CD14-positive monocyte (primary cell): ENCODE measurements at regions not wholly inside any gene's neighbourhood (a gene's known extent, or its start where the extent isn't known, plus 50 kb on each side); places are given as distances from the start of the nearest gene placed in this dataset.

Experiments
- DNase-seq, 3 donors: peaks; one replicate each; pipeline ENCODE4 v3.0.0-alpha.2; 2011 to 2022
- H2AFZ ChIP-seq: 2 replicates; pipeline ENCODE4 v1.6.0; 2012; ENCODE audit warnings: mild to moderate bottlenecking, low read depth, low read length, inconsistent platforms; ENCODE audit not compliant: insufficient read depth, poor library complexity, severe bottlenecking
- H3K27ac ChIP-seq, 2 donors: 1 replicate in 1 of 2; 2 replicates in 1 of 2; pipeline ENCODE4 v1.5.1; 2012 to 2013; ENCODE audit warnings: low read length in 2 of 2, control low read depth in 1 of 2, inconsistent platforms in 1 of 2, low read depth in 1 of 2, mild to moderate bottlenecking in 1 of 2
- H3K27me3 ChIP-seq, 2 donors: one replicate each; pipeline versions ENCODE4 v1.6.0 to v1.6.1; 2011 to 2013; ENCODE audit warnings: low read length in 2 of 2; ENCODE audit not compliant: control insufficient read depth in 2 of 2, insufficient read depth in 2 of 2
- H3K36me3 ChIP-seq, 2 donors: replicated peaks in 1 of 2; 1 replicate in 1 of 2; 2 replicates in 1 of 2; pipeline versions ENCODE4 v1.5.1 to v1.6.1; 2012 to 2013; ENCODE audit warnings: low read length in 2 of 2, control low read depth in 1 of 2, inconsistent platforms in 1 of 2, mild to moderate bottlenecking in 1 of 2; ENCODE audit not compliant: insufficient read depth in 2 of 2, control insufficient read depth in 1 of 2
- H3K4me1 ChIP-seq, 2 donors: 1 replicate in 1 of 2; 2 replicates in 1 of 2; pipeline versions ENCODE4 v1.5.1 to v1.6.1; 2012 to 2013; ENCODE audit warnings: low read length in 2 of 2, control low read depth in 1 of 2, inconsistent platforms in 1 of 2, mild to moderate bottlenecking in 1 of 2, moderate library complexity in 1 of 2; ENCODE audit not compliant: insufficient read depth in 2 of 2, control insufficient read depth in 1 of 2
- H3K4me2 ChIP-seq: replicated peaks from 2 replicates; pipeline ENCODE3; 2012; ENCODE audit warnings: low read length, moderate library complexity, mild to moderate bottlenecking; ENCODE audit not compliant: poor library complexity, severe bottlenecking; ENCODE audit errors: extremely low read depth
- H3K4me3 ChIP-seq, 3 experiments: fragments of 200-600 bp in 1 of 3; sonication (generic) in 1 of 3; replicated peaks in 1 of 3; 1 replicate in 2 of 3; 2 replicates in 1 of 3; pipeline ENCODE4 v1.5.1; 2011 to 2013; ENCODE audit warnings: low read length in 3 of 3, mild to moderate bottlenecking in 3 of 3, control low read depth in 2 of 3, low read depth in 2 of 3, inconsistent platforms in 1 of 3, moderate library complexity in 1 of 3
- H3K79me2 ChIP-seq: 2 replicates; pipeline ENCODE4 v1.6.0; 2012; ENCODE audit warnings: mild to moderate bottlenecking, control low read depth, inconsistent platforms, low read length, moderate library complexity; ENCODE audit not compliant: insufficient read depth
- H3K9ac ChIP-seq: 2 replicates; pipeline ENCODE4 v1.6.0; 2017; ENCODE audit warnings: low read length, mild to moderate bottlenecking; ENCODE audit not compliant: insufficient read depth, poor library complexity, severe bottlenecking
- H3K9me3 ChIP-seq, 2 donors: replicated peaks in 1 of 2; 1 replicate in 1 of 2; 2 replicates in 1 of 2; pipeline versions ENCODE4 v1.5.1 to v1.6.1; 2012 to 2013; ENCODE audit warnings: low read length in 2 of 2, control low read depth in 1 of 2; ENCODE audit not compliant: control insufficient read depth in 1 of 2, insufficient read depth in 1 of 2
- H4K20me1 ChIP-seq: 2 replicates; pipeline ENCODE4 v1.6.0; 2012; ENCODE audit warnings: mild to moderate bottlenecking, low read length, control low read depth, moderate library complexity; ENCODE audit not compliant: insufficient read depth
- H3K27ac Mint-ChIP-seq, 7 donors: one replicate each; pipeline ENCODE4 v1.8.0; 2020; ENCODE audit warnings: mild to moderate bottlenecking in 7 of 7, mixed read lengths in 7 of 7, moderate library complexity in 6 of 7, inconsistent platforms in 2 of 7
- H3K27me3 Mint-ChIP-seq, 3 donors: one replicate each; pipeline ENCODE4 v1.8.0; 2021 to 2022; ENCODE audit warnings: low read depth in 3 of 3, mild to moderate bottlenecking in 3 of 3, mixed read lengths in 3 of 3, moderate library complexity in 3 of 3, inconsistent platforms in 1 of 3
- H3K36me3 Mint-ChIP-seq, 2 donors: one replicate each; pipeline ENCODE4 v1.8.0; 2020; ENCODE audit warnings: mixed read lengths in 2 of 2, inconsistent platforms in 1 of 2, mild to moderate bottlenecking in 1 of 2
- H3K4me1 Mint-ChIP-seq: one replicate; pipeline ENCODE4 v1.8.0; 2020; ENCODE audit warnings: mild to moderate bottlenecking, mixed read lengths
- H3K4me3 Mint-ChIP-seq, 2 donors: one replicate each; pipeline ENCODE4 v1.8.0; 2020; ENCODE audit warnings: mild to moderate bottlenecking in 2 of 2, mixed read lengths in 2 of 2, moderate library complexity in 1 of 2
- H3K9me3 Mint-ChIP-seq, 7 donors: one replicate each; pipeline ENCODE4 v1.8.0; 2020 to 2022; ENCODE audit warnings: mixed read lengths in 7 of 7, mild to moderate bottlenecking in 6 of 7, moderate library complexity in 6 of 7, inconsistent platforms in 2 of 7
- CTCF ChIP-seq: fragments of 200-600 bp; IDR thresholded peaks from one replicate; pipeline ENCODE4 v1.8.0; 2022; ENCODE audit warnings: antibody characterized with exemption, mild to moderate bottlenecking
- WGBS: methylation state at CpG from one replicate; pipeline ENCODE4 v1.1.5; 2013; ENCODE audit warnings: missing lambda C conversion rate; ENCODE audit not compliant: insufficient coverage; 5-methylcytosine and 5-hydroxymethylcytosine counted together
- intact Hi-C, 2 donors: fragments of 100-400 bp; cut with micrococcal nuclease; formaldehyde crosslinking; loops; one replicate each; pipeline versions ENCODE4 v1.15.0 to v1.15.1; 2023

DNA sequence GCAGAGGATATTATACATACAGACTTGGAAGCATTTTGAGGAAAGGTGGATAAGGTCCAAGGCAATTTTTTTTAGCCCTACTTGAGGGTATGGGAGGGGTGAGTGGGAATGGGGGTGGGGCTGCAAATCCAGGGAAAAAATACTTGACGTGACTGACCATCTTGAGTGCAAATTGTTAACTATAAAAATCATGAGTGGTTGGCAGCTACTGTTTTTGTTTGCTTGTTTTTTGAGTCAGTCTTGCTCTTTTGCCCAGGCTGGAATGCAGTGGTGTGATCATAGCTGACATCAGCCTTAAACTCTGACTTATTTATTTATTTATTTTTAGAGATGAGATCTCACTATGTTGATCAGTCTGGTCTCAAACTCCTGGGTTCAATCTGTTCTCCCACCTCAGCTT, 458.8 kb downstream of the PIK3C3 start:
- Mint-ChIP-seq H3K36me3 (no peaks in the 10 kb centered on the region), H3K4me3 (no peak overlapping the region), H3K27me3 (no peaks in the 10 kb centered on the region), H3K27ac (no peak overlapping the region), H3K9me3 (peaks cover 2 to 13% (median 3%) of the 10 kb centered on the region in 7 donors), H3K4me1 (no peaks in the 10 kb centered on the region)
- Histone ChIP-seq H3K27me3 (no peaks in the 10 kb centered on the region), H3K4me3 (no peak overlapping the region), H3K4me2 (no peak overlapping the region), H3K36me3 (no peaks in the 10 kb centered on the region), H3K79me2 (no peaks in the 10 kb centered on the region), H3K4me1 (no peaks in the 10 kb centered on the region), H3K9me3 (peaks cover 3 to 7% of the 10 kb centered on the region in 2 donors), H3K9ac (no peak overlapping the region), H2AFZ (no peak overlapping the region), H4K20me1 (no peaks in the 10 kb centered on the region), H3K27ac (no peak overlapping the region)
- DNase-seq = no peak
- intact Hi-C loops = no loop called here
- 100% methylated on average over 1 of the region's 1 CpG for WGBS
- no peak for TF ChIP-seq CTCF

GRCh38 chr18:42414756-42415454, 459.9 kb downstream of the PIK3C3 start:
- H3K27ac ChIP-seq = no peak overlapping the region
- peaks cover 0 to 8% (median 3%) of the 10 kb centered on the region in 7 donors for H3K9me3 Mint-ChIP-seq
- intact Hi-C loops = no loop called here

More at GRCh38 chr18:42414756-42415454, 459.9 kb downstream of the PIK3C3 start:
- Histone ChIP-seq H3K36me3 (no peaks in the 10 kb centered on the region), H3K9ac (no peak overlapping the region), H3K79me2 (no peaks in the 10 kb centered on the region), H3K4me2 (no peak overlapping the region), H2AFZ (no peak overlapping the region), H3K9me3 (peaks cover 0 to 4% of the 10 kb centered on the region in 2 donors), H3K4me3 (no peak overlapping the region), H3K27me3 (no peaks in the 10 kb centered on the region), H3K4me1 (no peaks in the 10 kb centered on the region), H4K20me1 (no peaks in the 10 kb centered on the region)
- no CpG with 5 or more reads among the region's 7 CpGs for WGBS
- TF ChIP-seq CTCF = no peak
- H3K27me3 Mint-ChIP-seq = no peaks in the 10 kb centered on the region
- no peak for DNase-seq
- no peaks in the 10 kb centered on the region for H3K36me3 Mint-ChIP-seq
- no peak overlapping the region for H3K27ac Mint-ChIP-seq
- H3K4me1 Mint-ChIP-seq = no peaks in the 10 kb centered on the region
- H3K4me3 Mint-ChIP-seq = no peak overlapping the region
